SK-N-SH (cell line): ENCODE measurements at regions not wholly inside any gene's neighbourhood (a gene's known extent, or its start where the extent isn't known, plus 50 kb on each side); places are given as distances from the start of the nearest gene placed in this dataset.
A peak's percentile ranks its signal among the peaks of the same experiment; 100 is the strongest.

Experiments used
- CTCF ChIA-PET: fragments of 300-600, 350-600 bp; formaldehyde crosslinking; extraction: SDS; loops from one replicate; lab custom pipeline; 2021; lab: Yijun Ruan, JAX
- POLR2A ChIA-PET: fragments of 350-600 bp; sonication (Branson Sonifier 250); formaldehyde crosslinking; extraction: SDS; loops from one replicate; lab custom pipeline; 2020; ENCODE audit warnings: antibody characterized with exemption, inconsistent platforms; lab: Yijun Ruan, JAX
- DNase-seq: peaks from one replicate; pipeline ENCODE4 v3.0.0; 2012
- H2AFZ ChIP-seq: fragments of 200-600 bp; sonication (generic); 2 replicates; pipeline ENCODE4 v1.8.1; 2016; ENCODE audit warnings: antibody characterized with exemption, mild to moderate bottlenecking, low read depth
- H3F3A ChIP-seq: fragments of 200-600 bp; sonication (generic); replicated peaks from 2 replicates; pipeline ENCODE3; 2016; ENCODE audit warnings: antibody characterized with exemption, mild to moderate bottlenecking; ENCODE audit not compliant: insufficient read depth
- H3K27ac ChIP-seq, 2 experiments: fragments of 200-500 bp in 1 of 2; fragments of 200-600 bp in 1 of 2; sonication (Bioruptor generic) in 1 of 2; sonication (generic), shearing (Covaris generic) in 1 of 2; 2 replicates each; pipeline versions ENCODE4 v1.5.1 to v1.6.1; 2014 to 2016; ENCODE audit warnings: low read depth in 2 of 2, inconsistent platforms in 1 of 2, low read length in 1 of 2, mild to moderate bottlenecking in 1 of 2, mixed read lengths in 1 of 2
- H3K27me3 ChIP-seq: fragments of 200-600 bp; sonication (generic), shearing (Covaris generic); 2 replicates; pipeline ENCODE4 v1.6.1; 2016; ENCODE audit warnings: mixed run types; ENCODE audit not compliant: insufficient read depth
- H3K36me3 ChIP-seq, 2 experiments: fragments of 200-500 bp in 1 of 2; fragments of 200-600 bp in 1 of 2; sonication (Bioruptor generic) in 1 of 2; sonication (generic) in 1 of 2; replicated peaks in 1 of 2; 2 replicates each; pipeline versions ENCODE3 to v1.5.1; 2014 to 2016; ENCODE audit warnings: low read length in 1 of 2, mild to moderate bottlenecking in 1 of 2; ENCODE audit not compliant: insufficient read depth in 2 of 2, control insufficient read depth in 1 of 2
- H3K4me1 ChIP-seq, 2 experiments: fragments of 200-500 bp in 1 of 2; fragments of 200-600 bp in 1 of 2; sonication (Bioruptor generic) in 1 of 2; sonication (generic), shearing (Covaris generic) in 1 of 2; 2 replicates each; pipeline versions ENCODE4 v1.5.1 to v1.6.1; 2014 to 2016; ENCODE audit warnings: low read depth in 1 of 2, low read length in 1 of 2, mixed run types in 1 of 2; ENCODE audit not compliant: insufficient read depth in 2 of 2, control insufficient read depth in 1 of 2
- H3K4me2 ChIP-seq: fragments of 200-600 bp; sonication (generic), shearing (Covaris generic); 2 replicates; pipeline ENCODE4 v1.6.1; 2017; ENCODE audit warnings: mixed run types
- H3K4me3 ChIP-seq, 2 experiments: fragments of 200-500 bp in 1 of 2; fragments of 200-600 bp in 1 of 2; sonication (Bioruptor generic) in 1 of 2; sonication (generic), shearing (Covaris generic) in 1 of 2; 2 replicates each; pipeline versions ENCODE4 v1.5.1 to v1.8.1; 2014 to 2016; ENCODE audit warnings: low read depth in 2 of 2, inconsistent platforms in 1 of 2, low read length in 1 of 2, mild to moderate bottlenecking in 1 of 2, mixed read lengths in 1 of 2, moderate library complexity in 1 of 2
- H3K79me2 ChIP-seq: fragments of 200-600 bp; sonication (generic); 2 replicates; pipeline ENCODE4 v1.8.1; 2017; ENCODE audit warnings: mild to moderate bottlenecking; ENCODE audit not compliant: insufficient read depth
- H3K9ac ChIP-seq: fragments of 200-600 bp; sonication (generic); 2 replicates; pipeline ENCODE4 v1.6.1; 2017; ENCODE audit warnings: mixed run types
- H3K9me2 ChIP-seq: fragments of 200-600 bp; sonication (generic); 2 replicates; pipeline ENCODE4 v1.6.1; 2017; ENCODE audit warnings: mixed run types
- H3K9me3 ChIP-seq: fragments of 200-600 bp; sonication (generic); 2 replicates; pipeline ENCODE4 v1.6.1; 2017; ENCODE audit warnings: mixed run types, mild to moderate bottlenecking, moderate library complexity
- H4K20me1 ChIP-seq: fragments of 200-600 bp; sonication (generic); 2 replicates; pipeline ENCODE4 v1.6.1; 2017; ENCODE audit warnings: mild to moderate bottlenecking, mixed run types; ENCODE audit not compliant: insufficient read depth
- CHD2 ChIP-seq: fragments of 150-350 bp; IDR thresholded peaks from 2 replicates; pipeline ENCODE4 v1.6.1; 2018; ENCODE audit warnings: low read length; ENCODE audit not compliant: partially characterized antibody
- CTCF ChIP-seq: fragments of 200-600 bp; sonication (generic); IDR thresholded peaks from 2 replicates; pipeline ENCODE4 v1.6.1; 2017; ENCODE audit warnings: antibody characterized with exemption, mild to moderate bottlenecking, moderate library complexity
- EZH2phosphoT487 ChIP-seq: fragments of 200-600 bp; sonication (generic); IDR thresholded peaks from 2 replicates; pipeline ENCODE4 v1.6.1; 2017; ENCODE audit warnings: low read depth, mixed run types, mild to moderate bottlenecking, antibody characterized with exemption, moderate library complexity, borderline replicate concordance
- FOXM1 ChIP-seq: IDR thresholded peaks from 2 replicates; pipeline ENCODE4 v1.4.0; 2012; ENCODE audit warnings: low read depth, mild to moderate bottlenecking
- GABPA ChIP-seq: IDR thresholded peaks from 2 replicates; pipeline ENCODE4 v1.4.0; 2012; ENCODE audit warnings: low read depth, mild to moderate bottlenecking
- IRF3 ChIP-seq: fragments of 150-350 bp; IDR thresholded peaks from 2 replicates; pipeline ENCODE4 v1.6.1; 2016; ENCODE audit warnings: mild to moderate bottlenecking, low read depth, low read length
- MXI1 ChIP-seq: IDR thresholded peaks from 2 replicates; pipeline ENCODE4 v1.6.1; 2012; ENCODE audit warnings: mild to moderate bottlenecking, low read depth, low read length, improper control_type of control experiment
- NFIC ChIP-seq: IDR thresholded peaks from 2 replicates; pipeline ENCODE4 v1.4.0; 2012; ENCODE audit warnings: borderline replicate concordance
- PBX3 ChIP-seq: IDR thresholded peaks from 2 replicates; pipeline ENCODE4; 2012
- POLR2AphosphoS5 ChIP-seq: IDR thresholded peaks from 2 replicates; pipeline ENCODE4 v1.6.1; 2012; ENCODE audit warnings: low read depth, low read length
- RCOR1 ChIP-seq: fragments of 150-350 bp; IDR thresholded peaks from 2 replicates; pipeline ENCODE4 v1.6.1; 2017; ENCODE audit warnings: antibody characterized with exemption, low read length
- RXRA ChIP-seq: IDR thresholded peaks from 2 replicates; pipeline ENCODE4 v1.4.0; 2012; ENCODE audit warnings: low read depth, mild to moderate bottlenecking, borderline replicate concordance
- TCF12 ChIP-seq: IDR thresholded peaks from 2 replicates; pipeline ENCODE4 v1.4.0; 2012
- USF1 ChIP-seq: IDR thresholded peaks from 2 replicates; pipeline ENCODE4 v1.4.0; 2012; ENCODE audit warnings: low read depth, borderline replicate concordance
- WGBS: methylation state at CpG from one replicate; pipeline ENCODE4 v1.1.6; 2017; ENCODE audit warnings: low lambda C conversion rate; 5-methylcytosine and 5-hydroxymethylcytosine counted together
- TF ChIP-seq, protein P1 (sequence below): IDR thresholded peaks from 2 replicates; pipeline ENCODE4 v1.6.1; 2012; ENCODE audit warnings: mild to moderate bottlenecking, low read depth, low read length, moderate library complexity
- TF ChIP-seq, protein P2 (sequence below): IDR thresholded peaks from 2 replicates; pipeline ENCODE4 v1.4.0; 2012; ENCODE audit warnings: low read depth, borderline replicate concordance

- Histone ChIP-seq H3K79me2 (no peaks in the 10 kb centered on the region), H3K4me2 (no peak overlapping the region), H3K9me2 (no peaks in the 10 kb centered on the region), H3K9me3 (no peaks in the 10 kb centered on the region), H3F3A (peaks cover 13% of the 10 kb centered on the region), H4K20me1 (no peaks in the 10 kb centered on the region), H3K27me3 (no peaks in the 10 kb centered on the region), H3K9ac (no peak overlapping the region), H2AFZ (0 out of 2 replicates have a peak overlapping the region, but pooled peaks have one; percentile 9), H3K27ac (peak overlapping the region in 1 of 2 experiments; percentile 68; a peak in 2 of 4 replicates)
- ChIA-PET CTCF (no interaction called here), POLR2A (no interaction called here)
- TF ChIP-seq CTCF, result no peak
- TF ChIP-seq, all 33 proteins: peak for 0
- 0 out of 4 replicates have a peak, but pooled peaks cover 0 to 4% of the 10 kb centered on the region in 2 experiments for H3K4me1 ChIP-seq
- H3K4me3 ChIP-seq, result no peak overlapping the region
- DNase-seq, result no peak
- H3K36me3 ChIP-seq, result no peaks in the 10 kb centered on the region
These were observed 396.7 kb upstream of the SORCS1 start for GRCh38 chr10:107561136-107561650.

DNA sequence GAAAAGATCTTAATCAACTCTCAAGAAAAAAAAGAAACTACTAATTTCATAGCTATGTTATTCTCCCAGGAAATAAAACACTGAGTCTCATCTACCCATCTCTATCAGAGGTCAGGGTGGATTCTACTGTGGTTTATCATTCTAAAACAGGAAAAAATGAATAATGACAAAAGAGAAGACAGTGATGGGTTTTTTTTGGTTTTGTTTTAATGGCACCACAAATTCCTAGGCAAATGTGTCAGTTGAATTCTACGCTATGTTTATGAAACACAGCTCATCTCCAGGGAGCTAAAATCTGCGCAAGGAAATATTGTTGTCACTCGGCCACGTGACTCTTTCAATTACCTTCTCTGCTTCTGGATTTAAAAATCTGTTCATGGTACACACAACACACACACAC lies 393.4 kb upstream of the SORCS1 start:
- POLR2A ChIA-PET, result no interaction called here
- Histone ChIP-seq H3K9ac (no peak overlapping the region), H3K27ac (peak overlapping the region in 1 of 2 experiments; percentile 63; a peak in 2 of 4 replicates), H3K4me1 (peaks cover 10 to 23% of the 10 kb centered on the region in 2 experiments), H3K36me3 (no peaks in the 10 kb centered on the region), H3F3A (peaks cover 24% of the 10 kb centered on the region), H3K4me3 (no peak overlapping the region), H2AFZ (no peak overlapping the region), H3K79me2 (no peaks in the 10 kb centered on the region), H3K9me2 (no peaks in the 10 kb centered on the region), H4K20me1 (no peaks in the 10 kb centered on the region), H3K27me3 (no peaks in the 10 kb centered on the region), H3K9me3 (no peaks in the 10 kb centered on the region), H3K4me2 (no peak overlapping the region)
- DNase-seq, result no peak
- 57% methylated on average over 4 of the region's 4 CpGs for WGBS
- CTCF ChIA-PET, result interaction anchor here (1.0 kb wide), 1 partner anchor 45 kb away, joined by 5 read pairs; no protein-coding TSS in a partner anchor
- TF ChIP-seq CHD2 (no peak), GABPA (no peak), USF1 (no peak), FOXM1 (no peak), RCOR1 (no peak), MXI1 (no peak), POLR2AphosphoS5 (no peak), IRF3 (no peak), PBX3 (no peak), TCF12 (no peak), EZH2phosphoT487 (no peak), RXRA (no peak), NFIC (no peak)
- TF ChIP-seq, protein P1, sequence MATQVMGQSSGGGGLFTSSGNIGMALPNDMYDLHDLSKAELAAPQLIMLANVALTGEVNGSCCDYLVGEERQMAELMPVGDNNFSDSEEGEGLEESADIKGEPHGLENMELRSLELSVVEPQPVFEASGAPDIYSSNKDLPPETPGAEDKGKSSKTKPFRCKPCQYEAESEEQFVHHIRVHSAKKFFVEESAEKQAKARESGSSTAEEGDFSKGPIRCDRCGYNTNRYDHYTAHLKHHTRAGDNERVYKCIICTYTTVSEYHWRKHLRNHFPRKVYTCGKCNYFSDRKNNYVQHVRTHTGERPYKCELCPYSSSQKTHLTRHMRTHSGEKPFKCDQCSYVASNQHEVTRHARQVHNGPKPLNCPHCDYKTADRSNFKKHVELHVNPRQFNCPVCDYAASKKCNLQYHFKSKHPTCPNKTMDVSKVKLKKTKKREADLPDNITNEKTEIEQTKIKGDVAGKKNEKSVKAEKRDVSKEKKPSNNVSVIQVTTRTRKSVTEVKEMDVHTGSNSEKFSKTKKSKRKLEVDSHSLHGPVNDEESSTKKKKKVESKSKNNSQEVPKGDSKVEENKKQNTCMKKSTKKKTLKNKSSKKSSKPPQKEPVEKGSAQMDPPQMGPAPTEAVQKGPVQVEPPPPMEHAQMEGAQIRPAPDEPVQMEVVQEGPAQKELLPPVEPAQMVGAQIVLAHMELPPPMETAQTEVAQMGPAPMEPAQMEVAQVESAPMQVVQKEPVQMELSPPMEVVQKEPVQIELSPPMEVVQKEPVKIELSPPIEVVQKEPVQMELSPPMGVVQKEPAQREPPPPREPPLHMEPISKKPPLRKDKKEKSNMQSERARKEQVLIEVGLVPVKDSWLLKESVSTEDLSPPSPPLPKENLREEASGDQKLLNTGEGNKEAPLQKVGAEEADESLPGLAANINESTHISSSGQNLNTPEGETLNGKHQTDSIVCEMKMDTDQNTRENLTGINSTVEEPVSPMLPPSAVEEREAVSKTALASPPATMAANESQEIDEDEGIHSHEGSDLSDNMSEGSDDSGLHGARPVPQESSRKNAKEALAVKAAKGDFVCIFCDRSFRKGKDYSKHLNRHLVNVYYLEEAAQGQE, result no peak
- TF ChIP-seq, protein P2, sequence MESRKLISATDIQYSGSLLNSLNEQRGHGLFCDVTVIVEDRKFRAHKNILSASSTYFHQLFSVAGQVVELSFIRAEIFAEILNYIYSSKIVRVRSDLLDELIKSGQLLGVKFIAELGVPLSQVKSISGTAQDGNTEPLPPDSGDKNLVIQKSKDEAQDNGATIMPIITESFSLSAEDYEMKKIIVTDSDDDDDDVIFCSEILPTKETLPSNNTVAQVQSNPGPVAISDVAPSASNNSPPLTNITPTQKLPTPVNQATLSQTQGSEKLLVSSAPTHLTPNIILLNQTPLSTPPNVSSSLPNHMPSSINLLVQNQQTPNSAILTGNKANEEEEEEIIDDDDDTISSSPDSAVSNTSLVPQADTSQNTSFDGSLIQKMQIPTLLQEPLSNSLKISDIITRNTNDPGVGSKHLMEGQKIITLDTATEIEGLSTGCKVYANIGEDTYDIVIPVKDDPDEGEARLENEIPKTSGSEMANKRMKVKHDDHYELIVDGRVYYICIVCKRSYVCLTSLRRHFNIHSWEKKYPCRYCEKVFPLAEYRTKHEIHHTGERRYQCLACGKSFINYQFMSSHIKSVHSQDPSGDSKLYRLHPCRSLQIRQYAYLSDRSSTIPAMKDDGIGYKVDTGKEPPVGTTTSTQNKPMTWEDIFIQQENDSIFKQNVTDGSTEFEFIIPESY, result no peak
